Mesendoderm (in vitro differentiated cells): ENCODE measurements at regions not wholly inside any gene's neighbourhood (a gene's known extent, or its start where the extent isn't known, plus 50 kb on each side); places are given as distances from the start of the nearest gene placed in this dataset.
"Not testable (repeated sequence)": the region's sequence is repeated elsewhere in the genome, so short reads cannot be mapped to it uniquely, and the experiment has no call there.

Source experiments
- DNase-seq: peaks from one replicate; pipeline ENCODE4 v3.0.0; 2013
- H2AK5ac ChIP-seq: 2 replicates; pipeline ENCODE4 v1.6.1; 2013; ENCODE audit warnings: low read length, inconsistent platforms
- H2BK120ac ChIP-seq: 2 replicates; pipeline ENCODE4 v1.6.1; 2013; ENCODE audit warnings: low read depth, mild to moderate bottlenecking, low read length, moderate library complexity, mixed read lengths
- H2BK15ac ChIP-seq: replicated peaks from 2 replicates; pipeline ENCODE4 v1.6.1; 2013; ENCODE audit warnings: low read depth, mild to moderate bottlenecking, moderate library complexity
- H2BK5ac ChIP-seq: 2 replicates; pipeline ENCODE4 v1.6.1; 2013; ENCODE audit warnings: low read length, inconsistent platforms
- H3K18ac ChIP-seq: 2 replicates; pipeline ENCODE4 v1.6.1; 2013; ENCODE audit warnings: mild to moderate bottlenecking, low read length, mixed read lengths
- H3K23ac ChIP-seq: one replicate; pipeline ENCODE4 v1.6.1; 2013; ENCODE audit warnings: low read length
- H3K27ac ChIP-seq: 2 replicates; pipeline ENCODE4 v1.5.1; 2013; ENCODE audit warnings: low read depth, mild to moderate bottlenecking, inconsistent platforms, low read length, moderate library complexity
- H3K27me3 ChIP-seq: 2 replicates; pipeline ENCODE4 v1.6.1; 2013; ENCODE audit warnings: low read length, control low read depth, mild to moderate bottlenecking, inconsistent platforms; ENCODE audit not compliant: insufficient read depth, poor library complexity
- H3K36me3 ChIP-seq: 2 replicates; pipeline ENCODE4 v1.6.1; 2013; ENCODE audit warnings: low read length, inconsistent platforms; ENCODE audit not compliant: control insufficient read depth, insufficient read depth
- H3K4ac ChIP-seq: one replicate; pipeline ENCODE4 v1.6.1; 2013; ENCODE audit warnings: low read depth, mild to moderate bottlenecking, low read length, moderate library complexity
- H3K4me1 ChIP-seq: 2 replicates; pipeline ENCODE4 v1.6.1; 2013; ENCODE audit warnings: low read depth, low read length, inconsistent platforms; ENCODE audit not compliant: control insufficient read depth
- H3K4me2 ChIP-seq: 2 replicates; pipeline ENCODE4 v1.6.1; 2013; ENCODE audit warnings: low read length
- H3K4me3 ChIP-seq: 2 replicates; pipeline ENCODE4 v1.5.1; 2013; ENCODE audit warnings: mild to moderate bottlenecking, low read length
- H3K56ac ChIP-seq: one replicate; pipeline ENCODE4 v1.6.1; 2013; ENCODE audit warnings: low read length
- H3K79me1 ChIP-seq: 2 replicates; pipeline ENCODE4 v1.6.1; 2013; ENCODE audit warnings: low read length, inconsistent platforms
- H3K79me2 ChIP-seq: 2 replicates; pipeline ENCODE4 v1.6.1; 2013; ENCODE audit warnings: mild to moderate bottlenecking, low read length; ENCODE audit not compliant: control insufficient read depth, insufficient read depth
- H3K9ac ChIP-seq: 2 replicates; pipeline ENCODE4 v1.6.1; 2013; ENCODE audit warnings: low read length, inconsistent platforms
- H4K5ac ChIP-seq: one replicate; pipeline ENCODE4 v1.6.1; 2013; ENCODE audit warnings: low read length
- H4K8ac ChIP-seq: one replicate; pipeline ENCODE4 v1.6.1; 2013; ENCODE audit warnings: low read depth, mild to moderate bottlenecking, control low read depth, low read length, moderate library complexity
- WGBS: extraction: QIAGEN DNeasy Blood & Tissue Kit; methylation state at CpG from one replicate; pipeline ENCODE4 v1.1.7; 2013; ENCODE audit warnings: low lambda C conversion rate, missing lambda C conversion rate; ENCODE audit not compliant: insufficient coverage; ENCODE audit errors: extremely low coverage; 5-methylcytosine and 5-hydroxymethylcytosine counted together

- no peak overlapping the region for H3K4me3 ChIP-seq
- no peaks in the 10 kb centered on the region for H3K79me1 ChIP-seq
- H3K23ac ChIP-seq: no peak overlapping the region
- no peaks in the 10 kb centered on the region for H3K27me3 ChIP-seq
- no peak overlapping the region for H3K56ac ChIP-seq
- no peak overlapping the region for H2BK5ac ChIP-seq
- no peak overlapping the region for H2BK120ac ChIP-seq
- no peak overlapping the region for H3K9ac ChIP-seq
- no peak overlapping the region for H2BK15ac ChIP-seq
- H4K8ac ChIP-seq: no peak overlapping the region
- H3K18ac ChIP-seq: no peak overlapping the region
- DNase-seq: peak; percentile 22
- H3K27ac ChIP-seq: no peak overlapping the region
- no peaks in the 10 kb centered on the region for H3K4me1 ChIP-seq
- no peak overlapping the region for H3K4me2 ChIP-seq
- no peak overlapping the region for H2AK5ac ChIP-seq
- no peak overlapping the region for H3K4ac ChIP-seq
- H3K79me2 ChIP-seq: no peaks in the 10 kb centered on the region
- H3K36me3 ChIP-seq: no peaks in the 10 kb centered on the region
- H4K5ac ChIP-seq: no peak overlapping the region
- WGBS: no CpG with 5 or more reads among the region's 3 CpGs
Measured at GRCh38 chr13:71303144-71303543, 563.9 kb downstream of the DACH1 start.

- no peak overlapping the region for H4K5ac ChIP-seq
- no peak overlapping the region for H2BK120ac ChIP-seq
- no peaks in the 10 kb centered on the region for H3K27me3 ChIP-seq
- no peak for DNase-seq
- no peaks in the 10 kb centered on the region for H3K79me1 ChIP-seq
- no peak overlapping the region for H3K4ac ChIP-seq
- H3K36me3 ChIP-seq: no peaks in the 10 kb centered on the region
- no peak overlapping the region for H4K8ac ChIP-seq
- H3K9ac ChIP-seq: no peak overlapping the region
- no peak overlapping the region for H3K4me3 ChIP-seq
- H3K23ac ChIP-seq: no peak overlapping the region
- no peak overlapping the region for H3K18ac ChIP-seq
- no peak overlapping the region for H3K4me2 ChIP-seq
- no peak overlapping the region for H3K56ac ChIP-seq
- H2BK5ac ChIP-seq: no peak overlapping the region
- H3K79me2 ChIP-seq: no peaks in the 10 kb centered on the region
- H2BK15ac ChIP-seq: no peak overlapping the region
- H3K27ac ChIP-seq: no peak overlapping the region
- H3K4me1 ChIP-seq: no peaks in the 10 kb centered on the region
- H2AK5ac ChIP-seq: no peak overlapping the region
Measured at GRCh38 chr13:71300602-71301001, 566.4 kb downstream of the DACH1 start.

GRCh38 chr13:71291842-71292146 lies 575.2 kb downstream of the DACH1 start:
- H4K5ac ChIP-seq: no peak overlapping the region
- no peak overlapping the region for H3K4ac ChIP-seq
- H3K36me3 ChIP-seq: no peaks in the 10 kb centered on the region
- no peak overlapping the region for H3K23ac ChIP-seq
- H3K4me3 ChIP-seq: no peak overlapping the region
- no peak overlapping the region for H2BK5ac ChIP-seq
- H3K4me1 ChIP-seq: no peaks in the 10 kb centered on the region
- H3K56ac ChIP-seq: no peak overlapping the region
- H3K79me1 ChIP-seq: no peaks in the 10 kb centered on the region
- no CpG with 5 or more reads among the region's 4 CpGs for WGBS
- no peak overlapping the region for H2AK5ac ChIP-seq
- H3K27me3 ChIP-seq: no peaks in the 10 kb centered on the region
- no peak for DNase-seq
- no peak overlapping the region for H4K8ac ChIP-seq
- H3K79me2 ChIP-seq: no peaks in the 10 kb centered on the region
- no peak overlapping the region for H2BK15ac ChIP-seq
- H3K18ac ChIP-seq: no peak overlapping the region
- no peak overlapping the region for H3K4me2 ChIP-seq
- no peak overlapping the region for H2BK120ac ChIP-seq
- no peak overlapping the region for H3K27ac ChIP-seq
- no peak overlapping the region for H3K9ac ChIP-seq

GRCh38 chr13:71290963-71291841 lies 575.8 kb downstream of the DACH1 start:
- H3K36me3 ChIP-seq: no peaks in the 10 kb centered on the region
- H3K27ac ChIP-seq: no peak overlapping the region
- H2BK15ac ChIP-seq: no peak overlapping the region
- no peak overlapping the region for H3K4me3 ChIP-seq
- no peaks in the 10 kb centered on the region for H3K4me1 ChIP-seq
- H3K79me2 ChIP-seq: no peaks in the 10 kb centered on the region
- no peak overlapping the region for H2AK5ac ChIP-seq
- DNase-seq: no peak
- H2BK5ac ChIP-seq: no peak overlapping the region
- no peak overlapping the region for H3K18ac ChIP-seq
- H4K8ac ChIP-seq: no peak overlapping the region
- H3K4ac ChIP-seq: no peak overlapping the region
- H4K5ac ChIP-seq: no peak overlapping the region
- no peak overlapping the region for H3K9ac ChIP-seq
- H3K79me1 ChIP-seq: no peaks in the 10 kb centered on the region
- H3K4me2 ChIP-seq: no peak overlapping the region
- no peak overlapping the region for H3K56ac ChIP-seq
- H3K27me3 ChIP-seq: no peaks in the 10 kb centered on the region
- no peak overlapping the region for H3K23ac ChIP-seq
- H2BK120ac ChIP-seq: no peak overlapping the region
- WGBS: no CpG with 5 or more reads among the region's 10 CpGs

GRCh38 chr13:71289980-71290379 lies 577.0 kb downstream of the DACH1 start:
- not testable (repeated sequence) for H3K9ac ChIP-seq, DNase-seq, H4K5ac ChIP-seq, H3K4me2 ChIP-seq, H2AK5ac ChIP-seq, H2BK120ac ChIP-seq, H3K23ac ChIP-seq, H3K56ac ChIP-seq, H3K4me1 ChIP-seq, H3K79me1 ChIP-seq, H3K79me2 ChIP-seq, H3K18ac ChIP-seq, H4K8ac ChIP-seq, H3K36me3 ChIP-seq, H3K27ac ChIP-seq, H3K4ac ChIP-seq, H3K27me3 ChIP-seq, H2BK5ac ChIP-seq, H3K4me3 ChIP-seq, H2BK15ac ChIP-seq
- no CpG with 5 or more reads among the region's 3 CpGs for WGBS

- Histone ChIP-seq H3K23ac (no peak overlapping the region), H3K27me3 (no peaks in the 10 kb centered on the region), H3K18ac (no peak overlapping the region), H2BK15ac (no peak overlapping the region), H3K9ac (no peak overlapping the region), H3K4me2 (no peak overlapping the region), H3K56ac (no peak overlapping the region), H3K36me3 (no peaks in the 10 kb centered on the region), H3K4me3 (no peak overlapping the region), H3K4ac (no peak overlapping the region), H4K8ac (no peak overlapping the region), H2BK120ac (no peak overlapping the region), H3K79me2 (no peaks in the 10 kb centered on the region), H3K4me1 (no peaks in the 10 kb centered on the region), H3K27ac (no peak overlapping the region), H2BK5ac (no peak overlapping the region), H4K5ac (no peak overlapping the region), H2AK5ac (no peak overlapping the region), H3K79me1 (no peaks in the 10 kb centered on the region)
- DNase-seq: peak; percentile 22
- WGBS: no CpG with 5 or more reads among the region's 1 CpG
Measured at GRCh38 chr13:71285700-71286099, 581.3 kb downstream of the DACH1 start.
